HepG2 (cell line): ENCODE measurements at regions not wholly inside any gene's neighbourhood (a gene's known extent, or its start where the extent isn't known, plus 50 kb on each side); places are given as distances from the start of the nearest gene placed in this dataset.

ENCODE experiments used
- ATAC-seq: fragments of 200-7000 bp; cut with Tn5 transposase; 3 replicates; pipeline ENCODE4 v1.9.1; 2020; ENCODE audit warnings: mild to moderate bottlenecking, moderate library complexity
- BruUV-seq: library from RNA; stranded (reverse); fragments of 400-500 nt; replicated peaks from 2 replicates; lab custom pipeline; 2021; lab: Mats Ljungman, UMichigan
- CTCF ChIA-PET: fragments of 300-600 bp; formaldehyde crosslinking; extraction: SDS; loops from one replicate; lab custom pipeline; 2021; ENCODE audit warnings: low total read pairs, inconsistent platforms, low intra/inter-chr PET ratio; lab: Yijun Ruan, JAX
- POLR2A ChIA-PET: fragments of 350-600 bp; sonication (Branson Sonifier 250); formaldehyde crosslinking; loops from one replicate; lab custom pipeline; 2020; ENCODE audit warnings: antibody characterized with exemption, inconsistent platforms; lab: Yijun Ruan, JAX
- DNase-seq: peaks from one replicate; pipeline ENCODE4 v3.0.0-alpha.2; 2015; ENCODE audit warnings: low spot score
- FAIRE-seq: peaks from 3 replicates; lab custom pipeline; 2011; peaks lifted over from hg19 to GRCh38; lab: Jason Lieb, UNC
- H2AFZ ChIP-seq: one replicate; pipeline ENCODE4 v1.6.1; 2011; ENCODE audit warnings: low read length, inconsistent platforms
- H3K27ac ChIP-seq: fragments of 300-600 bp; 3 replicates; pipeline ENCODE4 v1.8.0; 2011; ENCODE audit warnings: mixed run types, mild to moderate bottlenecking, mixed read lengths, low read length, inconsistent platforms; ENCODE audit not compliant: insufficient read depth; ENCODE audit errors: extremely low read length
- H3K27me3 ChIP-seq, 2 experiments: fragments of 200-600 bp in 1 of 2; 2 replicates in 1 of 2; 3 replicates in 1 of 2; pipeline versions ENCODE4 v1.6.0 to v1.8.0; 2011; ENCODE audit warnings: low read length in 2 of 2, mild to moderate bottlenecking in 2 of 2, moderate library complexity in 2 of 2, inconsistent platforms in 1 of 2; ENCODE audit not compliant: insufficient read depth in 2 of 2, control insufficient read depth in 1 of 2
- H3K36me3 ChIP-seq, 2 experiments: fragments of 200-600 bp in 1 of 2; replicated peaks in 1 of 2; 2 replicates in 1 of 2; 3 replicates in 1 of 2; pipeline versions ENCODE4 v1.5.1 to v1.8.0; 2011; ENCODE audit warnings: low read length in 2 of 2, inconsistent platforms in 1 of 2; ENCODE audit not compliant: insufficient read depth in 2 of 2, control insufficient read depth in 1 of 2
- H3K4me1 ChIP-seq: 2 replicates; pipeline ENCODE4 v1.5.1; 2012; ENCODE audit warnings: low read length, inconsistent platforms; ENCODE audit not compliant: insufficient read depth
- H3K4me2 ChIP-seq: 2 replicates; pipeline ENCODE4 v1.6.0; 2011; ENCODE audit warnings: low read depth, low read length, inconsistent platforms
- H3K4me3 ChIP-seq, 3 experiments: fragments of 200-600 bp in 1 of 3; sonication (generic), shearing (Covaris generic) in 1 of 3; replicated peaks in 1 of 3; 2 replicates each; pipeline ENCODE4 v1.5.1; 2011 to 2016; ENCODE audit warnings: low read length in 3 of 3, inconsistent platforms in 2 of 3, low read depth in 2 of 3, mild to moderate bottlenecking in 2 of 3, control low read depth in 1 of 3, mixed read lengths in 1 of 3; ENCODE audit not compliant: insufficient read depth in 1 of 3
- H3K79me2 ChIP-seq: one replicate; pipeline ENCODE4 v1.6.1; 2011; ENCODE audit warnings: low read length, inconsistent platforms; ENCODE audit not compliant: insufficient read depth
- H3K9ac ChIP-seq: 2 replicates; pipeline ENCODE4 v1.6.0; 2011; ENCODE audit warnings: mild to moderate bottlenecking, low read depth, low read length, inconsistent platforms; ENCODE audit not compliant: insufficient read depth
- H3K9me3 ChIP-seq: 2 replicates; pipeline ENCODE4 v1.5.1; 2012; ENCODE audit warnings: mild to moderate bottlenecking, low read length
- H4K20me1 ChIP-seq: 2 replicates; pipeline ENCODE4 v1.6.0; 2011; ENCODE audit warnings: inconsistent platforms, mild to moderate bottlenecking, low read length, moderate library complexity; ENCODE audit not compliant: insufficient read depth
- FIP1L1 ChIP-seq: fragments of 200-400 bp; formaldehyde crosslinking; IDR thresholded peaks from 2 replicates; pipeline ENCODE4 v1.6.1; 2018; ENCODE audit warnings: low read depth, mild to moderate bottlenecking, low read length, moderate library complexity, borderline replicate concordance; ENCODE audit not compliant: insufficient read depth
- GABPA ChIP-seq, 2 experiments: IDR thresholded peaks; 2 replicates each; pipeline ENCODE4 v1.6.1; 2011 to 2016; ENCODE audit warnings: low read depth in 2 of 2, low read length in 1 of 2, missing biosample characterization in 1 of 2, missing genetic modification characterization in 1 of 2
- KLF13 ChIP-seq: sonication (generic); formaldehyde crosslinking; IDR thresholded peaks from 2 replicates; pipeline ENCODE4 v1.4.0; 2020; ENCODE audit warnings: mild to moderate bottlenecking, missing genetic modification reagents
- MATR3 ChIP-seq: sonication (generic); formaldehyde crosslinking; IDR thresholded peaks from 2 replicates; pipeline ENCODE4 v1.4.0; 2020; ENCODE audit warnings: missing genetic modification reagents
- NBN ChIP-seq: fragments of 450-650 bp; conservative IDR thresholded peaks from 2 replicates; pipeline ENCODE4 v1.6.1; 2017
- POLR2G ChIP-seq: fragments of 200-400 bp; formaldehyde crosslinking; IDR thresholded peaks from 2 replicates; pipeline ENCODE4 v1.6.1; 2018; ENCODE audit warnings: mild to moderate bottlenecking, low read depth, low read length, moderate library complexity
- TAF1 ChIP-seq: sonication (generic); formaldehyde crosslinking; IDR thresholded peaks from 2 replicates; pipeline ENCODE4 v1.4.0; 2020; ENCODE audit warnings: missing genetic modification reagents
- ZFP36L1 ChIP-seq: sonication (generic); formaldehyde crosslinking; IDR thresholded peaks from 2 replicates; pipeline ENCODE4 v1.8.0; 2022; ENCODE audit warnings: mild to moderate bottlenecking, missing genetic modification reagents, moderate library complexity
- ZNF30 ChIP-seq: sonication (generic); formaldehyde crosslinking; IDR thresholded peaks from 2 replicates; pipeline ENCODE4 v1.5.0; 2020; ENCODE audit warnings: mild to moderate bottlenecking, missing genetic modification reagents
- ZNF350 ChIP-seq: sonication (generic); formaldehyde crosslinking; IDR thresholded peaks from 2 replicates; pipeline ENCODE4 v1.4.0; 2020; ENCODE audit warnings: mild to moderate bottlenecking, low read depth, missing genetic modification reagents, borderline replicate concordance
- ZNF670 ChIP-seq: sonication (generic); formaldehyde crosslinking; IDR thresholded peaks from 2 replicates; pipeline ENCODE4 v1.8.0; 2022; ENCODE audit warnings: mild to moderate bottlenecking, missing genetic modification reagents, borderline replicate concordance
- WGBS: methylation state at CpG from one replicate; pipeline ENCODE4 v1.1.6; 2017; ENCODE audit warnings: low lambda C conversion rate; 5-methylcytosine and 5-hydroxymethylcytosine counted together
- in situ Hi-C: cut with HindIII; loops from 2 replicates; pipeline ENCODE4 v1.10.0; 2017; ENCODE audit warnings: low pct_unique_long_range_greater_than_20kb; ENCODE audit not compliant: extremely low pct_ligation_motif_present
- intact Hi-C: fragments of 100-400 bp; cut with micrococcal nuclease; formaldehyde crosslinking; loops from one replicate; pipeline ENCODE4 v1.10.0; 2022; ENCODE audit not compliant: unreplicated experiment
- TF ChIP-seq, protein P1 (sequence below): IDR thresholded peaks from 2 replicates; pipeline ENCODE4 v1.6.1; 2018; ENCODE audit warnings: missing genetic modification reagents, mild to moderate bottlenecking, missing compliant biosample characterization
- TF ChIP-seq, protein P2 (sequence below): sonication (generic); formaldehyde crosslinking; IDR thresholded peaks from 2 replicates; pipeline ENCODE4 v1.9.0; 2021; ENCODE audit warnings: missing genetic modification reagents, borderline replicate concordance
- TF ChIP-seq, protein P3 (sequence below): sonication (generic); formaldehyde crosslinking; IDR thresholded peaks from 2 replicates; pipeline ENCODE4 v1.4.0; 2020; ENCODE audit warnings: mild to moderate bottlenecking, missing genetic modification reagents
- TF ChIP-seq, protein P4 (sequence below): IDR thresholded peaks from 2 replicates; pipeline ENCODE4 v1.6.1; 2016; ENCODE audit warnings: mild to moderate bottlenecking, missing biosample characterization, missing genetic modification reagents

DNA sequence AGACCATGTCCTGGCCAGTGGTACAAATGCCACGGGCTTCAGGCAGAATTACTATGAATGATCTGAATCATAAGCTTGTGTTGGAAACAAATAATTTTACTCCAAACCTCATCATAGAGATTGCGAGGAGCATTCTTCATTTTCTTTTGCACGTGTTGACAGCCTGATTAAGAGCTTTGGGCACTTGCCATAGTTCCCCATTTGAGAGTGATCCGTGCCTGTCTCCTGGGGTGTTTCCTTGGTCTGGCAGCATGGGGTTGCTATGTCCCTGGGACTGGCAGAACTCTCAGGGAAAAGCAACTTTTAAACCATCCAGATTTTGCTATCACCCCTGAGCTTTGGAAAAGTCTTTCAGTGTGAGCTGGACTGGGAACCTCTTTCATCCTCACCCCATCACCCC is 54.3 kb upstream of the KCNJ6 start:
- no peaks in the 10 kb centered on the region for H3K36me3 ChIP-seq
- FAIRE-seq (no peak), DNase-seq (no peak), ATAC-seq (no peak)
- WGBS: 0% methylated on average over 4 of the region's 4 CpGs
- TF ChIP-seq ZFP36L1 (no peak), GABPA (IDR thresholded peaks at IDR 0.05; ENCODE audit: low read depth, low read length) (no peak), GABPA (CRISPR knock-in tag; IDR thresholded peaks at IDR 0.05; ENCODE audit: low read depth) (no peak), ZNF350 (CRISPR knock-in tag) (no peak), NBN (no peak), MATR3 (no peak), TAF1 (CRISPR knock-in tag) (no peak), POLR2G (no peak), ZNF670 (CRISPR knock-in tag) (no peak), KLF13 (CRISPR knock-in tag) (no peak), FIP1L1 (no peak), ZNF30 (no peak)
- TF ChIP-seq, protein P1, sequence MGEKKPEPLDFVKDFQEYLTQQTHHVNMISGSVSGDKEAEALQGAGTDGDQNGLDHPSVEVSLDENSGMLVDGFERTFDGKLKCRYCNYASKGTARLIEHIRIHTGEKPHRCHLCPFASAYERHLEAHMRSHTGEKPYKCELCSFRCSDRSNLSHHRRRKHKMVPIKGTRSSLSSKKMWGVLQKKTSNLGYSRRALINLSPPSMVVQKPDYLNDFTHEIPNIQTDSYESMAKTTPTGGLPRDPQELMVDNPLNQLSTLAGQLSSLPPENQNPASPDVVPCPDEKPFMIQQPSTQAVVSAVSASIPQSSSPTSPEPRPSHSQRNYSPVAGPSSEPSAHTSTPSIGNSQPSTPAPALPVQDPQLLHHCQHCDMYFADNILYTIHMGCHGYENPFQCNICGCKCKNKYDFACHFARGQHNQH (CRISPR knock-in tag): no peak
- TF ChIP-seq, protein P2, sequence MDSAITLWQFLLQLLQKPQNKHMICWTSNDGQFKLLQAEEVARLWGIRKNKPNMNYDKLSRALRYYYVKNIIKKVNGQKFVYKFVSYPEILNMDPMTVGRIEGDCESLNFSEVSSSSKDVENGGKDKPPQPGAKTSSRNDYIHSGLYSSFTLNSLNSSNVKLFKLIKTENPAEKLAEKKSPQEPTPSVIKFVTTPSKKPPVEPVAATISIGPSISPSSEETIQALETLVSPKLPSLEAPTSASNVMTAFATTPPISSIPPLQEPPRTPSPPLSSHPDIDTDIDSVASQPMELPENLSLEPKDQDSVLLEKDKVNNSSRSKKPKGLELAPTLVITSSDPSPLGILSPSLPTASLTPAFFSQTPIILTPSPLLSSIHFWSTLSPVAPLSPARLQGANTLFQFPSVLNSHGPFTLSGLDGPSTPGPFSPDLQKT: no peak
- TF ChIP-seq, protein P3, sequence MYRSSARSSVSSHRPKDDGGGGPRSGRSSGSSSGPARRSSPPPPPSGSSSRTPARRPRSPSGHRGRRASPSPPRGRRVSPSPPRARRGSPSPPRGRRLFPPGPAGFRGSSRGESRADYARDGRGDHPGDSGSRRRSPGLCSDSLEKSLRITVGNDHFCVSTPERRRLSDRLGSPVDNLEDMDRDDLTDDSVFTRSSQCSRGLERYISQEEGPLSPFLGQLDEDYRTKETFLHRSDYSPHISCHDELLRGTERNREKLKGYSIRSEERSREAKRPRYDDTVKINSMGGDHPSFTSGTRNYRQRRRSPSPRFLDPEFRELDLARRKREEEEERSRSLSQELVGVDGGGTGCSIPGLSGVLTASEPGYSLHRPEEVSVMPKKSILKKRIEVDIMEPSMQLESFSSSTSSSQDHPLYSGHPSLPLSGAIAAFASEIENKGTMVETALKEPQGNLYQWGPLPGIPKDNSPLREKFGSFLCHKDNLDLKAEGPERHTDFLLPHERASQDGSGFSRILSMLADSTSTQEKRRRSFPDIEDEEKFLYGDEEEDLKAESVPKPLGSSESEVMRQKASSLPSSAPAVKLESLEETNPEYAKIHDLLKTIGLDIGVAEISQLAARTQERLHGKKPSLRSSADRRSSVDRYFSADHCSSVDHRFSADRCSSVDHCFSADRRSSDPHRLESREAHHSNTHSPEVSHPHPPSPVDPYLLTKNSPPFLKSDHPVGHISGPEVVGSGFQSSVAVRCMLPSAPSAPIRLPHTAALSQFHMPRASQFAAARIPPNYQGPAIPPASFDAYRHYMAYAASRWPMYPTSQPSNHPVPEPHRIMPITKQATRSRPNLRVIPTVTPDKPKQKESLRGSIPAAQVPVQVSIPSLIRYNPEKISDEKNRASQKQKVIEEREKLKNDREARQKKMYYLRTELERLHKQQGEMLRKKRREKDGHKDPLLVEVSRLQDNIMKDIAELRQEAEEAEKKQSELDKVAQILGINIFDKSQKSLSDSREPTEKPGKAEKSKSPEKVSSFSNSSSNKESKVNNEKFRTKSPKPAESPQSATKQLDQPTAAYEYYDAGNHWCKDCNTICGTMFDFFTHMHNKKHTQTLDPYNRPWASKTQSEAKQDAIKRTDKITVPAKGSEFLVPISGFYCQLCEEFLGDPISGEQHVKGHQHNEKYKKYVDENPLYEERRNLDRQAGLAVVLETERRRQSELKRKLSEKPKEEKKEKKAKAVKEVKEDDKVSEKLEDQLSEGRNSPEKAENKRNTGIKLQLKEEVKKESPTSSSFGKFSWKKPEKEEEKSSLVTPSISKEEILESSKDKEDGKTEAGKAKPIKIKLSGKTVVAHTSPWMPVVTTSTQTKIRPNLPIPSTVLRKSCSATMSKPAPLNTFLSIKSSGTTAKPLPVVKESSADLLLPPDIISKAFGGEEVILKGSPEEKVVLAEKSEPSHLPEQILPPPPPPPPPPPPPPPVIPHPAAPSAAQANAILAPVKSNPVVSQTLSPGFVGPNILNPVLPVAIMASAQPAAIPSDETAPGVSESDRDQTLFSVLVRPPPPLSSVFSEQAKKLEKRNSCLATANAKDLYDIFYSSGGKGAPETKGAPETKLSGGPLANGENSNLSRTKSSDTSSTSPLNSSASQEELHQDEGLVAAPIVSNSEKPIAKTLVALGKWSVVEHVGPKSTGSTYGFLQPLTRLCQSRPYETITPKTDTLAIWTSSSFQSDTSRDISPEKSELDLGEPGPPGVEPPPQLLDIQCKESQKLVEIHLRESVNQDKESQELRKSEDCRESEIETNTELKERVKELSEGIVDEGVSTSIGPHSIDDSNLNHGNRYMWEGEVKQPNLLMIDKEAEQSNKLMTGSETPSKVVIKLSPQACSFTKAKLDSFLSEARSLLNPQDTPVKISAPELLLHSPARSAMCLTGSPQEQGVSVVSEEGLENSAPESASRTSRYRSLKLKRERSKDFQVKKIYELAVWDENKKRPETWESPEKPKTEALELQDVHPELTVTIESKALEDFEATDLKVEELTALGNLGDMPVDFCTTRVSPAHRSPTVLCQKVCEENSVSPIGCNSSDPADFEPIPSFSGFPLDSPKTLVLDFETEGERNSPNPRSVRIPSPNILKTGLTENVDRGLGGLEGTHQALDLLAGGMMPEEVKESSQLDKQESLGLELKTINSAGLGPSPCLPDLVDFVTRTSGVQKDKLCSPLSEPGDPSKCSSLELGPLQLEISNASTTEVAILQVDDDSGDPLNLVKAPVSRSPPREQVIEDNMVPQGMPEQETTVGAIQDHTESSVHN: no peak
- TF ChIP-seq, protein P4, sequence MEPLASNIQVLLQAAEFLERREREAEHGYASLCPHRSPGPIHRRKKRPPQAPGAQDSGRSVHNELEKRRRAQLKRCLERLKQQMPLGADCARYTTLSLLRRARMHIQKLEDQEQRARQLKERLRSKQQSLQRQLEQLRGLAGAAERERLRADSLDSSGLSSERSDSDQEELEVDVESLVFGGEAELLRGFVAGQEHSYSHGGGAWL (CRISPR knock-in tag): no peak
- ChIA-PET POLR2A (no interaction called here), CTCF (no interaction called here)
- no peak overlapping the region for H3K4me3 ChIP-seq
- H3K79me2 ChIP-seq: no peaks in the 10 kb centered on the region
- H3K4me2 ChIP-seq: no peak overlapping the region
- intact Hi-C loops: no loop called here
- BruUV-seq: no TSS peak
- H3K27me3 ChIP-seq: peaks cover 0 to 2% of the 10 kb centered on the region in 2 experiments; a peak in 3 of 5 replicates
- no peak overlapping the region for H2AFZ ChIP-seq
- H3K9me3 ChIP-seq: no peaks in the 10 kb centered on the region
- no peak overlapping the region for H3K27ac ChIP-seq
- no peaks in the 10 kb centered on the region for H3K4me1 ChIP-seq
- no peaks in the 10 kb centered on the region for H4K20me1 ChIP-seq
- in situ Hi-C loops: no loop called here
- no peak overlapping the region for H3K9ac ChIP-seq
